A549 (cell line): ENCODE measurements at regions not wholly inside any gene's neighbourhood (a gene's known extent, or its start where the extent isn't known, plus 50 kb on each side); places are given as distances from the start of the nearest gene placed in this dataset.

Experiments used
- ATAC-seq, 2 experiments: fragments of 200-7000 bp in 1 of 2; fragments of >200 bp in 1 of 2; cut with Nextera tagmentation in 1 of 2; cut with Tn5 transposase in 1 of 2; 3 replicates each; pipeline versions ENCODE4 v1.8.0 to v1.9.1; 2018 to 2020; ENCODE audit warnings: mild to moderate bottlenecking in 1 of 2, moderate library complexity in 1 of 2
- CTCF ChIA-PET: fragments of 300-600 bp; sonication (Branson Sonifier 250); formaldehyde crosslinking; extraction: SDS; loops from one replicate; lab custom pipeline; 2021; ENCODE audit warnings: antibody characterized with exemption, inconsistent platforms; lab: Yijun Ruan, JAX
- POLR2A ChIA-PET: fragments of 350-600 bp; formaldehyde crosslinking; extraction: SDS; loops from one replicate; lab custom pipeline; 2021; ENCODE audit warnings: antibody characterized with exemption, inconsistent platforms; lab: Yijun Ruan, JAX
- DNase-seq, 2 experiments: peaks; one replicate each; pipeline versions ENCODE4 v3.0.0 to v3.0.0-alpha.2; 2011 to 2016; ENCODE audit warnings: low read depth in 1 of 2, low spot score in 1 of 2
- FAIRE-seq: peaks from 2 replicates; lab custom pipeline; 2011; peaks lifted over from hg19 to GRCh38; lab: Jason Lieb, UNC
- H3K27ac ChIP-seq, 2 experiments: fragments of >200 bp; sonication (Bioruptor Twin); formaldehyde crosslinking; 3 replicates each; pipeline ENCODE4 v1.5.1; 2016 to 2017
- H3K4me1 ChIP-seq: fragments of >200 bp; sonication (Bioruptor Twin); formaldehyde crosslinking; 3 replicates; pipeline ENCODE4 v1.6.1; 2016
- H3K4me2 ChIP-seq: fragments of >200 bp; sonication (Bioruptor Twin); formaldehyde crosslinking; 3 replicates; pipeline ENCODE4 v1.6.1; 2016
- H3K4me3 ChIP-seq: fragments of >200 bp; sonication (Bioruptor Twin); formaldehyde crosslinking; 3 replicates; pipeline ENCODE4 v1.5.1; 2016
- H3K9me3 ChIP-seq: fragments of >200 bp; sonication (Bioruptor Twin); formaldehyde crosslinking; 3 replicates; pipeline ENCODE4 v1.6.1; 2016
- BHLHE40 ChIP-seq: IDR thresholded peaks from 2 replicates; pipeline ENCODE4 v1.6.1; 2012; ENCODE audit warnings: low read depth, low read length, inconsistent platforms
- CBX2 ChIP-seq: fragments of 200-600 bp; sonication (generic); IDR thresholded peaks from 2 replicates; pipeline ENCODE4 v1.6.1; 2016; ENCODE audit warnings: low read depth, mild to moderate bottlenecking, borderline replicate concordance
- CEBPB ChIP-seq, 2 experiments: fragments of >200 bp in 1 of 2; sonication (Bioruptor Twin) in 1 of 2; formaldehyde crosslinking in 1 of 2; IDR thresholded peaks; 2 replicates each; pipeline ENCODE4 v1.6.1; 2012 to 2016
- CHD2 ChIP-seq: fragments of 150-350 bp; IDR thresholded peaks from 2 replicates; pipeline ENCODE4 v1.6.1; 2014; ENCODE audit warnings: low read length; ENCODE audit not compliant: partially characterized antibody
- CHD4 ChIP-seq: fragments of 200-600 bp; sonication (generic); IDR thresholded peaks from 2 replicates; pipeline ENCODE4 v1.6.1; 2016; ENCODE audit warnings: antibody characterized with exemption, mild to moderate bottlenecking, borderline replicate concordance
- EHMT2 ChIP-seq: fragments of 200-600 bp; sonication (generic); IDR thresholded peaks from 2 replicates; pipeline ENCODE4 v1.6.1; 2016; ENCODE audit warnings: antibody characterized with exemption, low read depth, mild to moderate bottlenecking, moderate library complexity
- EP300 ChIP-seq, 2 experiments: fragments of >200 bp; sonication (Bioruptor Twin); formaldehyde crosslinking; IDR thresholded peaks; 2 replicates in 1 of 2; 3 replicates in 1 of 2; pipeline ENCODE4 v1.6.1; 2016 to 2017
- ESRRA ChIP-seq: fragments of 150-350 bp; IDR thresholded peaks from 2 replicates; pipeline ENCODE4 v1.6.1; 2014; ENCODE audit warnings: mild to moderate bottlenecking, low read length, borderline replicate concordance
- FOXS1 ChIP-seq: fragments of 250-450 bp; sonication (Bioruptor Pico); IDR thresholded peaks from 2 replicates; pipeline ENCODE4 v1.5.0; 2020; ENCODE audit warnings: mild to moderate bottlenecking, moderate library complexity
- GATA3 ChIP-seq: IDR thresholded peaks from 2 replicates; pipeline ENCODE4 v1.6.1; 2012; ENCODE audit warnings: borderline replicate concordance
- HDAC2 ChIP-seq: fragments of 200-600 bp; sonication (generic); IDR thresholded peaks from 2 replicates; pipeline ENCODE4 v1.6.1; 2016
- HEYL ChIP-seq: fragments of 250-450 bp; sonication (Bioruptor Pico); IDR thresholded peaks from 2 replicates; pipeline ENCODE4 v1.8.0; 2021; ENCODE audit warnings: mild to moderate bottlenecking, moderate library complexity
- HOXA7 ChIP-seq: fragments of 250-450 bp; sonication (Bioruptor Pico); IDR thresholded peaks from 2 replicates; pipeline ENCODE4 v1.5.0; 2020; ENCODE audit warnings: mild to moderate bottlenecking, moderate library complexity
- HOXB13 ChIP-seq: fragments of 250-450 bp; sonication (Bioruptor Pico); IDR thresholded peaks from 2 replicates; pipeline ENCODE4 v1.5.0; 2020; ENCODE audit warnings: low read depth, mild to moderate bottlenecking, moderate library complexity
- HOXB5 ChIP-seq: fragments of 250-450 bp; sonication (Bioruptor Pico); IDR thresholded peaks from 2 replicates; pipeline ENCODE4 v1.5.0; 2020; ENCODE audit warnings: mild to moderate bottlenecking, moderate library complexity
- KDM1A ChIP-seq: fragments of 200-600 bp; sonication (generic); IDR thresholded peaks from 2 replicates; pipeline ENCODE4 v1.6.1; 2016; ENCODE audit warnings: low read depth, mild to moderate bottlenecking
- MAFK ChIP-seq: fragments of 450-650 bp; IDR thresholded peaks from 2 replicates; pipeline ENCODE4 v1.6.1; 2014; ENCODE audit not compliant: partially characterized antibody
- PHF8 ChIP-seq: fragments of 200-600 bp; sonication (generic); IDR thresholded peaks from 2 replicates; pipeline ENCODE4 v1.6.1; 2016; ENCODE audit warnings: low read depth, mild to moderate bottlenecking, antibody characterized with exemption, moderate library complexity, borderline replicate concordance
- RARB ChIP-seq: fragments of 250-450 bp; sonication (Bioruptor Pico); IDR thresholded peaks from 2 replicates; pipeline ENCODE4 v1.8.0; 2021; ENCODE audit warnings: mild to moderate bottlenecking, moderate library complexity
- RFX5 ChIP-seq: fragments of 450-650 bp; IDR thresholded peaks from 2 replicates; pipeline ENCODE4 v1.7.1; 2014; ENCODE audit warnings: antibody characterized with exemption, mild to moderate bottlenecking, moderate library complexity
- RNF2 ChIP-seq: fragments of 200-600 bp; sonication (generic); IDR thresholded peaks from 2 replicates; pipeline ENCODE4 v1.6.1; 2016; ENCODE audit warnings: low read depth, mild to moderate bottlenecking, antibody characterized with exemption, moderate library complexity, borderline replicate concordance
- SMC3 ChIP-seq: fragments of >200 bp; sonication (Bioruptor Twin); formaldehyde crosslinking; IDR thresholded peaks from 3 replicates; pipeline ENCODE4 v1.6.1; 2018; ENCODE audit warnings: inconsistent platforms
- ZC3H11A ChIP-seq: fragments of 450-650 bp; IDR thresholded peaks from 2 replicates; pipeline ENCODE4 v1.6.1; 2014; ENCODE audit warnings: antibody characterized with exemption, mild to moderate bottlenecking
- ZNF302 ChIP-seq: fragments of 250-450 bp; sonication (Bioruptor Pico); IDR thresholded peaks from 2 replicates; pipeline ENCODE4 v1.9.0; 2021; ENCODE audit warnings: inconsistent platforms, mild to moderate bottlenecking, moderate library complexity
- ZSCAN20 ChIP-seq: fragments of 250-450 bp; sonication (Bioruptor Pico); IDR thresholded peaks from 2 replicates; pipeline ENCODE4 v1.8.0; 2022; ENCODE audit warnings: mild to moderate bottlenecking, moderate library complexity
- WGBS: methylation state at CpG from one replicate; pipeline ENCODE4 v1.1.6; 2017; ENCODE audit errors: missing lambda C conversion rate; 5-methylcytosine and 5-hydroxymethylcytosine counted together
- TF ChIP-seq, protein P1 (sequence below): IDR thresholded peaks from 2 replicates; pipeline ENCODE4 v1.6.1; 2012
- TF ChIP-seq, protein P2 (sequence below): fragments of 450-650 bp; IDR thresholded peaks from 2 replicates; pipeline ENCODE4 v1.6.1; 2014; ENCODE audit warnings: antibody characterized with exemption
- TF ChIP-seq, protein P3 (sequence below): fragments of >200 bp; sonication (Bioruptor Twin); formaldehyde crosslinking; IDR thresholded peaks from 3 replicates; pipeline ENCODE4 v1.6.1; 2016
- TF ChIP-seq, protein P4 (sequence below): fragments of 150-350 bp; IDR thresholded peaks from 2 replicates; pipeline ENCODE4 v1.6.1; 2014; ENCODE audit warnings: low read depth, mild to moderate bottlenecking, low read length

DNA sequence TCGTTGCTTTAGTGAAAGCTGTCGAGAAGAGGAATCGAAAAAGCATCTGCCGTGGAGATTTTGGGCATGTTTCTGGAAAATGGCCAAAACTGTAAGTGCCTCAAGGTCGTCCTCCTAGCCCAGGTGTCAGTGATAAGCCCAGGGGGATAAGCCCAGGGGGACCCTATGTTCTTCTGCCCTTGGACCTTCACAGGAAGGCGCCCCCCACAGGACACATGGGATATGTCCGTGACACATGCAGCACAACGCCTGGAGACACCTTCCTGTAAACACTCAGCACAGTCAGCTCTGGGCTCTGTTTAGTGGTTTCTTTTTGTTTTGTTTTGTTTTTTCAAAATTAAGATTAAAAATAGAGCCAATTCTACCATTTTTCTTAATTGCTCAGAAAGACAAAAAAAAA, 272.7 kb downstream of the KLF6 start:
- CTCF ChIA-PET, result interaction anchor here (1.0 to 1.6 kb wide), 3 partner anchors 9 to 18 kb away, joined by 3 to 5 read pairs (median 4); no protein-coding TSS in a partner anchor
- Histone ChIP-seq H3K4me2 (no peak overlapping the region), H3K4me3 (no peak overlapping the region), H3K27ac (no peak overlapping the region), H3K4me1 (0 out of 3 replicates have a peak, but pooled peaks cover 5% of the 10 kb centered on the region), H3K9me3 (no peaks in the 10 kb centered on the region)
- POLR2A ChIA-PET, result no interaction called here
- ATAC-seq, result no peak
- DNase-seq, result no peak
- no peak for FAIRE-seq
- WGBS, result 71% methylated on average over 8 of the region's 8 CpGs
- TF ChIP-seq RARB (CRISPR knock-in tag) (no peak), CEBPB (IDR thresholded peaks at IDR 0.05) (no peak), FOXS1 (CRISPR knock-in tag) (no peak), RNF2 (no peak), HEYL (CRISPR knock-in tag) (no peak), ZC3H11A (no peak), RFX5 (no peak), KDM1A (no peak), GATA3 (no peak)

DNA sequence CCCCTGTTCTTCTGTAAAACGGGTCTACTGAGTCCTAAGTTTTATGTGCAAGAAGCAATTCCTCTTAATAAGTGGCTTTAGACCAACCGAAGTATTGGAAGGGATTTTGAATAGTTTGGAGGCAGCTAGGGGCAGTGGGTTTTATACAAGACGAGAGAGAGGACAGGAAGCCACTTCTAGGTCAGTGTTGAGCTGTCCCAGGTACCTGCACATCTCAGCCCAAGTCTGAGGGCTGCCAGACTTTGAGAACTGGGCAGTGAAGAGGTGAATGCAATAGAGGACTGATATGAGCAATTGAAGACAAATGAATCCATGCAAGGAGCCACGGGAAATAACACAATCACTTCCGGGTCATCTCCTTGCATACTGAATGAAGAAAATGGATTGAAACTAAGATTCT, 273.5 kb downstream of the KLF6 start:
- ChIA-PET POLR2A (no interaction called here), CTCF (interaction anchor here (0.6 to 1.0 kb wide), 2 partner anchors 17 to 162 kb away, joined by 3 read pairs; no protein-coding TSS in a partner anchor)
- no peak overlapping the region for H3K27ac ChIP-seq
- FAIRE-seq, result no peak
- no peak for DNase-seq
- 51% methylated on average over 5 of the region's 5 CpGs for WGBS
- H3K4me2 ChIP-seq, result no peak overlapping the region
- no peak for ATAC-seq
- 0 out of 3 replicates have a peak, but pooled peaks cover 5% of the 10 kb centered on the region for H3K4me1 ChIP-seq
- TF ChIP-seq PHF8 (no peak), CHD2 (no peak), HEYL (CRISPR knock-in tag) (no peak), SMC3 (no peak), EHMT2 (no peak), ZSCAN20 (no peak), FOXS1 (CRISPR knock-in tag) (no peak), CEBPB (IDR thresholded peaks at IDR 0.05) (no peak)
- TF ChIP-seq, protein P1, sequence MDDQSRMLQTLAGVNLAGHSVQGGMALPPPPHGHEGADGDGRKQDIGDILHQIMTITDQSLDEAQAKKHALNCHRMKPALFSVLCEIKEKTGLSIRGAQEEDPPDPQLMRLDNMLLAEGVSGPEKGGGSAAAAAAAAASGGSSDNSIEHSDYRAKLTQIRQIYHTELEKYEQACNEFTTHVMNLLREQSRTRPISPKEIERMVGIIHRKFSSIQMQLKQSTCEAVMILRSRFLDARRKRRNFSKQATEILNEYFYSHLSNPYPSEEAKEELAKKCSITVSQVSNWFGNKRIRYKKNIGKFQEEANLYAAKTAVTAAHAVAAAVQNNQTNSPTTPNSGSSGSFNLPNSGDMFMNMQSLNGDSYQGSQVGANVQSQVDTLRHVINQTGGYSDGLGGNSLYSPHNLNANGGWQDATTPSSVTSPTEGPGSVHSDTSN, result no peak
- H3K9me3 ChIP-seq, result no peaks in the 10 kb centered on the region
- no peak overlapping the region for H3K4me3 ChIP-seq

DNA sequence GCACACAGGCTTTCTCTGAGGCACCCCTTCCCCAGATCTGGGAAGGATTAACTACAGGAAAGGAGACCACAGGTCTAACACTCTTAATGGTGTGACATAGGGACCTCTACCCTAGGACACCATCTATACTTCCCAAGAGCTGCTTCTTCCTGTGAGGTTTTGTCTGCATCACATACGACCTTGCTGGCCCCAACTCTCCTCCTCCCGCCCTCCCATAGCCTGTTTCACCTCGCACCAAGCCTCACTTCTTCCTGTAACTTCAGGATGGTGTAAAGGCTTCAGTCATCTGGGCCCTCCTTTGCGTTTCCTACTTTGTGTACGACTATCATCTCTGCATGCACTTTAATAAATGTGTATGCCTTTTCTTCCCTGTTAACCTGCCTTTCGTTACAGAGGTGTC, 274.3 kb downstream of the KLF6 start:
- WGBS, result 74% methylated on average over 6 of the region's 6 CpGs
- TF ChIP-seq, protein P2, sequence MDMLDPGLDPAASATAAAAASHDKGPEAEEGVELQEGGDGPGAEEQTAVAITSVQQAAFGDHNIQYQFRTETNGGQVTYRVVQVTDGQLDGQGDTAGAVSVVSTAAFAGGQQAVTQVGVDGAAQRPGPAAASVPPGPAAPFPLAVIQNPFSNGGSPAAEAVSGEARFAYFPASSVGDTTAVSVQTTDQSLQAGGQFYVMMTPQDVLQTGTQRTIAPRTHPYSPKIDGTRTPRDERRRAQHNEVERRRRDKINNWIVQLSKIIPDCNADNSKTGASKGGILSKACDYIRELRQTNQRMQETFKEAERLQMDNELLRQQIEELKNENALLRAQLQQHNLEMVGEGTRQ, result no peak
- TF ChIP-seq RNF2 (no peak), HOXB13 (CRISPR knock-in tag) (no peak), CHD4 (no peak), EP300 (IDR thresholded peaks at IDR 0.05) (no peak), EHMT2 (no peak), HDAC2 (no peak), ESRRA (no peak), HOXA7 (CRISPR knock-in tag) (no peak), CBX2 (no peak), ZNF302 (no peak), ZC3H11A (no peak), GATA3 (no peak), HOXB5 (CRISPR knock-in tag) (no peak), BHLHE40 (no peak), MAFK (no peak)
- TF ChIP-seq, protein P3, sequence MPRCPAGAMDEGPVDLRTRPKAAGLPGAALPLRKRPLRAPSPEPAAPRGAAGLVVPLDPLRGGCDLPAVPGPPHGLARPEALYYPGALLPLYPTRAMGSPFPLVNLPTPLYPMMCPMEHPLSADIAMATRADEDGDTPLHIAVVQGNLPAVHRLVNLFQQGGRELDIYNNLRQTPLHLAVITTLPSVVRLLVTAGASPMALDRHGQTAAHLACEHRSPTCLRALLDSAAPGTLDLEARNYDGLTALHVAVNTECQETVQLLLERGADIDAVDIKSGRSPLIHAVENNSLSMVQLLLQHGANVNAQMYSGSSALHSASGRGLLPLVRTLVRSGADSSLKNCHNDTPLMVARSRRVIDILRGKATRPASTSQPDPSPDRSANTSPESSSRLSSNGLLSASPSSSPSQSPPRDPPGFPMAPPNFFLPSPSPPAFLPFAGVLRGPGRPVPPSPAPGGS, result no peak
- TF ChIP-seq, protein P4, sequence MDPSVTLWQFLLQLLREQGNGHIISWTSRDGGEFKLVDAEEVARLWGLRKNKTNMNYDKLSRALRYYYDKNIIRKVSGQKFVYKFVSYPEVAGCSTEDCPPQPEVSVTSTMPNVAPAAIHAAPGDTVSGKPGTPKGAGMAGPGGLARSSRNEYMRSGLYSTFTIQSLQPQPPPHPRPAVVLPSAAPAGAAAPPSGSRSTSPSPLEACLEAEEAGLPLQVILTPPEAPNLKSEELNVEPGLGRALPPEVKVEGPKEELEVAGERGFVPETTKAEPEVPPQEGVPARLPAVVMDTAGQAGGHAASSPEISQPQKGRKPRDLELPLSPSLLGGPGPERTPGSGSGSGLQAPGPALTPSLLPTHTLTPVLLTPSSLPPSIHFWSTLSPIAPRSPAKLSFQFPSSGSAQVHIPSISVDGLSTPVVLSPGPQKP, result no peak
- TF ChIP-seq, all 56 proteins: peak for 0

More for the DNA sequence above, 274.3 kb downstream of the KLF6 start:
- POLR2A ChIA-PET, result no interaction called here
- 0 out of 3 replicates have a peak, but pooled peaks cover 5% of the 10 kb centered on the region for H3K4me1 ChIP-seq
- ATAC-seq, result no peak
- H3K27ac ChIP-seq, result no peak overlapping the region
- CTCF ChIA-PET, result no interaction called here
- H3K4me3 ChIP-seq, result no peak overlapping the region
- no peak for FAIRE-seq
- H3K9me3 ChIP-seq, result no peaks in the 10 kb centered on the region
- no peak for DNase-seq
- H3K4me2 ChIP-seq, result no peak overlapping the region
